Esophagus muscularis mucosa (tissue), 4 donors: ENCODE measurements at regions not wholly inside any gene's neighbourhood (a gene's known extent, or its start where the extent isn't known, plus 50 kb on each side); places are given as distances from the start of the nearest gene placed in this dataset.

ENCODE experiments used
- CTCF ChIP-seq, 3 experiments: fragments of 200-600 bp in 2 of 3; fragments of 450-650 bp in 1 of 3; sonication (generic) in 2 of 3; IDR thresholded peaks; one replicate each; pipeline ENCODE4 v1.5.1; 2017 to 2019; ENCODE audit warnings: antibody characterized with exemption in 3 of 3, mild to moderate bottlenecking in 2 of 3, moderate library complexity in 1 of 3
- EP300 ChIP-seq: sonication (generic); formaldehyde crosslinking; IDR thresholded peaks from one replicate; pipeline ENCODE4 v1.6.1; 2017; ENCODE audit warnings: antibody characterized with exemption
- POLR2A ChIP-seq: fragments of 450-650 bp; IDR thresholded peaks from one replicate; pipeline ENCODE4 v1.6.1; 2017; ENCODE audit warnings: antibody characterized with exemption, moderate library complexity, mild to moderate bottlenecking, low read depth
- POLR2AphosphoS5 ChIP-seq, 2 donors: sonication (generic); formaldehyde crosslinking; IDR thresholded peaks; one replicate each; pipeline ENCODE4 v1.6.1; 2017; ENCODE audit warnings: antibody characterized with exemption in 2 of 2

GRCh38 chrY:19317271-19317987, 427.1 kb downstream of the KDM5D start:
- TF ChIP-seq CTCF (IDR thresholded peaks at IDR 0.05) (no peak), POLR2A (no peak), EP300 (no peak), POLR2AphosphoS5 (IDR thresholded peaks at IDR 0.05) (no peak)
